HuH-7 (cell line): ENCODE measurements at regions not wholly inside any gene's neighbourhood (a gene's known extent, or its start where the extent isn't known, plus 50 kb on each side); places are given as distances from the start of the nearest gene placed in this dataset.
"Not testable (repeated sequence)": the region's sequence is repeated elsewhere in the genome, so short reads cannot be mapped to it uniquely, and the experiment has no call there.

ENCODE experiments used
- DNase-seq: peaks from one replicate; pipeline ENCODE4 v3.0.0; 2011; ENCODE audit warnings: low spot score

DNA sequence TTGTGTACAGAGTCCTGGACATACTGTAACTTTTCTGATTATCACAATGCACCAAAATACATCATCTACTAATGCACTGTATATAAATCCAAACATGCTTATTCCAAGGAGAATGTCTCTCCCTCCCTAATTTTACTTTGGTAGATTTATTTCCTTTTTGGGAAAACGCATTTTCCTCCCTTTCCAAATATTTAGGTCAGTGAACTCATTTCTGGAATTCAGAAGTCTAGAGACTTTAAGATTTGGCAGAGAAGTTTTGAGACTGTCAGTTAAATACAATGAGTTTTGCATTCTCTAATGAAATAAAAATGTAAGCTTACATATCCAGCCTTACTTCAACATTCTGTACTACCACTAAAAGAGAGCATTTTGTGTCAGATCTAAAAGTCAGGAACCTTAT is 165.8 kb upstream of the EDNRB start:
- no peak for DNase-seq

DNA sequence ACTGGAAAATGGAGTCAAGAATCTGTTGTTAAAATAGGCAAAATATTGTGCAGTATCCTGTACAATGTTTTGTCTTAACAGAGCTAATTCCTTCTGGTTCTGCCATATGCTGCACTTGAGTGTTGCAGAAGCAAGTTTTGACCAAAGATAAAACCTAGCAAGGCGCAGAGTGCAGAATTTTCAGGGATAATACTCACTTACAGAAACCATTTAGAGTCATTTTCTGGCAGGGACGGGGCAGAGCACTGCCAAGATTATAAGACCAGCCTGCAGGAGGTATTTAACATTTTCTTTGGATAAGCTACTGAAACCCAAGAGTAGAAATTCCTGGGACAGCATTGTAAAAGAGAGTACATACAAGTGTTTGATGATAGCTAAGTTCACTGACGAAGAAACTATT is 159.5 kb upstream of the EDNRB start:
- DNase-seq, result no peak

DNA sequence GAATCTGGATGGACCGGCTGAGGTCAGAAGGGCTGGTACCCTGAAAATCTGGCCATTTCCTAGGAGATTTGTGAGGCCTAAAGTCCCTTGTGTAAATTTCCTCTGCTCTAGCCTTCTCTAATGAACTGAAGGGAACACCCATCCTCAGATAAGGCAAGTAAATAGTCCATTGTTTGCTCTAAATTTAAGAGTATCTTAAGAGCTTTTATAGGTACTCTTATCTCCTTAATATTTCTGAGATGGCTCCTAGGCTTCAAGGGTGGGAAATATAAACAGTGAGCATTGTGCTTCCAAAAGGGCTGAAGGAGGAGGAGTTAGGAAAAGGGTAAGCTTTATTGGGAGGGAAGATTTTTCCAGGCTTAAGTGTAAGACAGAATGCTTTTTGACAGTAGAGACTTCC is 148.7 kb upstream of the EDNRB start:
- DNase-seq, result no peak

DNA sequence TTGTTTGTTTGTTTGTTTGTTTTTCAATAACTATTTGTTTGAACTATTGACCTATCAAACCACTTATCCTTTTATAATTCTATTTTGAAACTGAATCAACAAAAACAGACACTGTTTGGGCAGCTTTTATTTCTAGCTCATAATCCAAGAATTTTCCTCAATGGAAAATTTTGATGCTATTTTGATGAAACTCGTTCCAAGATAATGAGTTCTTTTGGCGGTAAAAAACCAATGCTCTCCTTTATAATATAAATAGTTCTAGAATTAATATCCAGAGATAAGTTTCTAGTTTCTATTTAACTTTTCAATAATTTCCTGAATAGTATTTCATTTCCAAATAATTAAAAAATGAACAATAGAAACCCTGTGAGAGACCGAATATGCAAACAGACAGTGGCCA is 146.5 kb upstream of the EDNRB start:
- DNase-seq, result no peak

DNA sequence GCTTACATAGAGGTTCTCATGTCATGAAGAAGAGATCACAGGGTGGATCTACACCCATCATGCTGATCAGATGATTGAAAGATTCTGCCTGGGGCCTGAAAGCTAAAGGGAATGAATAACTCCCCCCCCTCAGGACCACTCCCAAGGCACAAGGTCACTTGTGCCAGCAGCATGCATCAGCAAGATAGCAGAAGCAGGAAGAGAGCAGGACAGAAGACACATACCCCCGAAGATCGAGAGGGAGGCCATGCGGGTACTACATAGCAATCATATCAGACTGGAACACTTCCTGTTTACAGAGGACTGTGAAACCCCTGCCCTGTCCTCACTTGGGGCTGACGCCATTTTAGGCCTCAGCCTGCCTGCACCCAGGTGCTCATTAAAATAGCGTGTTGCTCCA is 143.2 kb upstream of the EDNRB start:
- DNase-seq, result no peak

DNA sequence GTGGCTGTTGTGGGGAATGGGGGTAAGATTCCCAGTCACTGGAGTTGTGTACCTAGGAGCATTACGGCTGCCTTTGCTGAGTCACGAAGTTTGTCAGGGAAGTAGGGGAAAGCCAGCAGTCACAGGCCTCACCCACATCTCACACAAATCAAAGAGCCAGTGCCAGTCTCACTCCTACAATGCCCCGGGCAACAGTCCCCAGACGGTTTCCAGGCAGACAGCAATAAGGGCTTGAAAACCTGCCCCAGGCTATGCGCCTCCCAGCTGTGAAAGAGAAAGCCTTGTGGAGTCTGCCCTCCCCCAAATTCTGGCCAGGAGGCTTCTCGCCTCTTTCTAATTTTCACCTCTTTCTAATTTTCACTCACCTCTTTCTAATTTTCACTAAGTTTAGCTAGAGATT is 142.3 kb upstream of the EDNRB start:
- DNase-seq, result no peak

DNA sequence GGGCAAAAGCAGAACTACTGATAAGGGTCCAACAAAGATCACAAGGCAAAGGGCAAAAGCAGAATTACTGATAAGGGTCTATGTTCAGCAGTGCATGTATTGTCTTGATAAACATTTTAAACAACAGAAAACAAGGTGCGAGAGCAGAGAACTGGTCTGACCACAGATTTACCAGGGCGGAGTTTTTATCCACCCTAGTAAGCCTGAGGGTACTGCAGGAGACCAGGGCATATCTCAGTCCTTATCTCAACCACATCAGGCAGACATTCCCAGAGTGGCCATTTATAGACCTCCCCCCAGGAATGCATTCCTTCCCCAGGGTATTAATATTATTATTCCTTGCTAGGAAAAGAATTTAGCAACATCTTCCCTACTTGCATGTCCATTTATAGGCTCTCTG is 138.2 kb upstream of the EDNRB start:
- DNase-seq, result not testable (repeated sequence)

DNA sequence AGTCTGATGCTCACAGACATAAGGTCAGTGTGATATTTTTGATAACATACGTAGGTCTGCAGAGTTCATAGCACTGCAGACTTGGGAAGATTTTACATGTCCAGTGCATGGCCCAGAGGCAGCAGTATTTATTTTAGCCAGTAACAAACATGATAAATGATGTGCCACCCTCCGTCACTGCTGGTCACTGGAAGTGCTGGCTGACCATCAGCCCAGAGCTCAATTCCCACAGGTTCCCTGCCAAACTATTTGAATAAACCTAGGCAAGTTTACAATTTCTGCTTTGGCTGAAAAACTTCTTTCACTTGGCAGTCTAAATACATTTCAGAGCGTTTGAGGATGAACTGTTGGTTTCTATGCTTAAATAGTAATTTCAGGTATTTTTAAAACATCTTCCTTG is 135.5 kb upstream of the EDNRB start:
- DNase-seq, result no peak

DNA sequence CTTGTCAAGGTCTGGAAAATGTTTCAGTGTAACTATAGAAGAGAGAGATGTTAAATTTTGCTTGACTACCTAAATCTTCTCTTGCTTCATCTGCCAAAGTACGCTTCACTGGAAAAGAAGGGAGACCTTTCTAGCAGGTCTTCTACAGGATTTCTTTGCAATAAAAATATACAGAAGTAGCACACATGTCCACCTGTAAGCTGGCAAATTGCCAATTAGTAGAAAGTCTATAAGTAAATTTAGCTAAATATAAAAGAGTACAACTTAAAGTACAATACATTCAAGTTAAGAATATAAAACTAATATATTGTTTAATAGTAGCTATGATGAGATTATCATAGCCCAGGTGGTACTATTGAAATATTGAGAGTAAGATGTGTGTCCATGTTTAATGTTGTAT is 128.5 kb upstream of the EDNRB start:
- no peak for DNase-seq

DNA sequence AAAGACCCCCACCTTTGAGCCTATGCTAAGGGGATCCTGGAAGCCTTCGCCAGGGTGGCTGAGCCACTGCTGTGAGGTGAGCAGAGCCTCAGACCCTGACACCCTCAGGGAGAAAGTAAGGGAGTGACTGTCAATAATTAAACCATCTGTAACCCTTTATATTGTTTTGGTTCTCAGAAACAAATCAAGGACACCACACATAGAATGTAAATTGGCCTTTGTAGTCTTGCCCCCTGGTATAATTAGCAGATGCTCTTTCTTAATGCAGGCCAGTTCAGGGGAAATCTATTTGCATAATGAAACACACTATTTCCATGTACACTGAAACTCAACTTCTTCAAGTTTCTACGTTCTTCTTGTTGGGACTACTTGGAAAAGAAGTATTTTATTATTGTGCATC is 127.7 kb upstream of the EDNRB start:
- no peak for DNase-seq

DNA sequence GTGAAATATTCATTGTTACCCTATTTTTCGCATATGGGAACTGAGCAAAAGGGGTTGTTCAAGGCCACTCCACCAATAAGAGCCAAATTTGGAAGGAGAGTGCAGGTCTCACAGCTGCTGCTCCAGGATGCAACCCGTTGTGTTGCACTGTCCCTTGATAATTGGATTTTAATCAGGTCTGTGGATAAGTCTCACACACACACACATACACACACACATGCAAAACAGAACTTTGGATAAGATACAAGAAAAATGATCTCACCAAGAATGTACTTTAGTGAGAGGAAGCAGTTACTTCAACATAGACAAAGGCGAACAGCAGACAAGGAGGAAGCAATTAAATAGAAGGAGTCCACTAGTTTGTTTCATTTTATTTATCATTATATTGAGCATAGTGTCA is 127.3 kb upstream of the EDNRB start:
- no peak for DNase-seq

DNA sequence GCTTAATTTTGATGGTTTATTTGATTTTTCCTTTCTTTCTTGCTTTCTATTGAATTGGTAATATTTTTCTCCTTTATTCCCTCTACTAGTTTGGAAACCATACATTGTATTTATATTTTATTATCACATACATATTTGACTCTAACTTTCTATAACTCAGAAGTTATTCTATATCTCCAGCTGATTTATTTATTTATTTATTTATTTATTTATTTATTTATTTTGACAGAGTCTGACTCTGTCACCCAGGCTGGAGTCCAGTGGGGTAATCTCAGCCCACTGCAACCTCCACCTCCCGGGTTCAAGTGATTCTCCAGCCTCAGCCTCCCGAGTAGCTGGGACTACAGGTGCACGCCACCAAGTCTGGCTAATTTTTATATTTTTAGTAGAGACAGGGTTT is 122.7 kb upstream of the EDNRB start:
- not testable (repeated sequence) for DNase-seq

DNA sequence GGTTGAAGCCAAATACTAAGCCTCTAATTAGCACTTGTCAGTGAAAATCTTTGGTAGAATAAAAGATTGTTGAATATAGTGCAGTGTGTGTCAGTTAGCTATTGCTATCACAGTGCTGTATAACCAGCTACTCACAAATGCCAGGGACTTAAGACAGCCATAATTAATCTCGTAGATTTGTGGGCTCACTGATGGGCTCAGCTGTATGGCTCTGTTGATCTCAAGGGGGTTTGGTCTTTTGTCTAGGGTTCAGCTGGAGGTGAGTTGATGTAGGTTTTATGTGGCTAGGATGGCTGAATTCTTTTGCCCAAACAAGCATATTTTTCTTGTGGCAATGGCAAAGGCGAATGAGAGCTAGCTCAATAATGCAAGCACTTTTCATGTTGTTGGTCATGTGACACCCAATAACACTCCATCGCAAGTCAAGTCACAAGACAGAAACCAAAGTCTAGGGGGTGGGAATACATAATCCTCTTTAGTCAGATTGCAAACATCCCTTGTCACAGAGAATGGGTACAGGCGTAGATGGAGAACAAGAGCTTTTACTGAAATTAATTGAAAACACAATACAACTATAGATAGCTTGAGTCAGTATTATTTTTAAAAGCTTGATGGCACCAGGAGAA is 121.7 kb upstream of the EDNRB start:
- DNase-seq, result no peak

DNA sequence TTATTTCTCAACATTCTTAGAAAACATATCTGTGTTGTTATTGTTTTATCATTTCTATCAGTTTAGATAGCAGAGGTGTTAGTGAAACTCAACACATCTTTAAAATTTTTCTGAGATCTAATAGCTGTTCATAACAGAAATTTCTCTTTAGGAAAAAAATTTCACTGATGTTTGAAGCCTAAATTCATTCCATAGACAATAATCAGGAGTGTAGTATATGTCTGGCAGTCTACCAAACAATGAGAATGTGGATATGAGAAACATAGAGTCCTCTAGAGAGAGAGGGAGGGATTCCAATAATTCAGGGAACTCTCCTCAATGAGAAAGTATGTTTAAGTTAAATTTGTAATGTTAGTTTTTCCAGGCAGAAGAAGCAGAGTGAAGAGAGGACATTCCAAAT is 118.2 kb upstream of the EDNRB start:
- no peak for DNase-seq

DNA sequence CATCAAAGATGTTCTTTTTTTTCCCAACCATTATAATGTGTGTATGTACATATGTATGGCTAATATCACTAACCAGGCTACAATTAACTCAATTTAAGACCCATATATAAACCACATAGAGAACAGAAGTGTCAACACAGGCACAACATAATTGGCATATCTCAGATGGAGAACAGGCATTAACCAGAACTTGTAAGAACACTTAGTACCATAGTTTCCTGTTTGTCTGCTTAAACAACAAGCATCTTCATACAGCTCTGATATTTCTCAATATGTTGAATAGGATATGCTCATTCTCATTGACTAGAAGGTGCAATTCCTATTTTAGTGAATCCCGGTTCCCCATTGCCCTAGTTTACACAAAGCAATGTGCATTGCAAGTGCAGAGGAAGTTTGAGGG is 116.9 kb upstream of the EDNRB start:
- DNase-seq, result no peak

DNA sequence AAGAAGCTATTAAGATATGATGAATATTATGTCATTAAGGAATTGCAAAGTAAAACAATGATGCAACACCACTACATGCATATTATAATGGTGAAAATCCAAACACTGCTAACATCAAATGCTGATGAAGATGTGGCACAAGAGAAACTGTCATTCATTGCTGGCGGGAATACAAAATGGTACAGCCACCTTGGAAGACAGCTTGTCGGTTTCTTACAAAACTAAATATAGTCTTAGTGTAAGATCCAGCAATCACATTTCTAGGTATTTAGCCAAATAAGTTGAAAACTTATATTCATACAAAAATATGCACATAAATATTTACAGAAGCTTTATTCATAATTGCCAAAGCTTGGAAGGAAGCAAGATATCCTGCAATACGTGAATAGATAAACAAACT is 114.9 kb upstream of the EDNRB start:
- DNase-seq, result no peak

DNA sequence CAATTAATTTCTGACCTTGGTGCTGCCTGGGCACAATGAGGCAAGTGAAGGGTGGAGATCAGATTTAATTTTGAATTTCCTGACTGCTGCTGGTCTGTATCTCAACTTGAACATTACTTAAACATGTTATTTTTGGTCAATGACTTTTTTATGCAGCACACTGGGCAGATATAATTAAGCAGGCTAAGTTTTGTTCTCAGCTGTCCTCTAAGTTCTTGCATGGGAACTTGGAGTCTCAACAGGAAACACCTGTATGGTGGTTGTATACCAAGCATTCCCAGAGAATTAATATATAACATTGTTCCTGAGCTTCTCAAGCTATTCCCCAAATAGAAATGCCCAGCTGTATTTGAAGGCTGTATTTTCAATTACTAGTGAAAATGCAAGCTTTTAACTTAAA is 113.5 kb upstream of the EDNRB start:
- DNase-seq, result no peak

DNA sequence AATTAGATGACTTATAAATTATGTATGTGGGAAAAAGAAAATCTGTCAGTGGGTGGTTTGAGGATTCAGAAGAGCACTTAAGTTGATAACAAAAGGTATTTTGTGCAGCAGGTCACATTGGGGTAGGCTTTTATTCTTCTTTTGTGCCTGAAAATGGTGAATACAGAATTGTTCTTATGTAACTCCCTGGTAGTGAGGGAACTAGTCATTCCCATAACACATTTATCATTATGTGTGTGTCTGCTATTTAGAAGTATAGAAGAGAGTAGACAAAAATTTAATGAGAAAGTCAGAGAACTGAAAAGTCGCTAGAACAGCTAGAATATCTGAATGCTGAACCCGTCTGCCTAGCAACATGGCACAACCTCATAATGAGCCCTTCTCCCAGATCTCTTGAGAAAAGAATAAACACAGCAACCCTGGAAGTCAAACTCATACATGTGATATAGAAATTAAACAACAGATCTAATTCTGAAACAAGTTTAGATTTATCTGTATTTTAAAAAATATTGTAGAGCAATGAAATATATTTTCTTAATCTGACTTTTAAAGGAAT is 111.8 kb upstream of the EDNRB start:
- DNase-seq, result no peak

DNA sequence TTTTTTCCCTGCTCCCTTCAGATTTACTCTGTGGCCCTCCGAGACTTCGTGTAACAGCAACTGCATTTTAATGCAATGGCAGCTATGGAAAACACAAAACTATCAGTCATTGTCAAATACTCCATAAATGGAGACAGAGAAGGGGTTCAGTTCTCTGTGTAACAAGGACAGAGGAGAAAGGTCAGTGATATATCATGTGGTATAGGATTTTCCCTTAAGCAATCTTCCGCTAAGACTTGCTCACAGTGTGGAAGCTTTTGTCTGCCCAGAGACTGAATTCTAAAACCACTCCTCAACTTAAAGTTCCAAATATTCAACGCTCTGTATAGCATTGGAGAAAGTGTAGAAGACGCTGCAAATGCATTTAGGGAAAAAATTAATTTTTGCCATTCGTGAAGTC is 111.3 kb upstream of the EDNRB start:
- DNase-seq, result no peak

DNA sequence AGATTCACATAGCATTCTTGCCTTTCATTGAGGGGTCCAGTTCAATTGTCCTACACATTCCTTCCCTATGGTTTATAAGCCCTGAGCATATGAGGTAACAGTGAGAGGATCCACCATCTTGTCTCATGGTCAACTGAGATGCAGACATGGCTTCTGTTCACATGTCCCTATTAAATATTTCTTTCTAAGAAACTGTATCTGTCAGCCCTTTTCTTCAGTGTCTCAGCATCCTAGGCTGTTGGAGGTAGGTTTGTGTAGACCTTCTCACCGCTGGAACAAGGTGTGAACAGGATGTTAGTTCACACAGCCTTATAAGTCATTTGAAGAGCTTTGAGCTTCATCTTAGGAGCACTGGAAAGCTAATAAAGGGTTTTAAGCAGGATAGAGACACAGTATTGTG is 110.3 kb upstream of the EDNRB start:
- no peak for DNase-seq

DNA sequence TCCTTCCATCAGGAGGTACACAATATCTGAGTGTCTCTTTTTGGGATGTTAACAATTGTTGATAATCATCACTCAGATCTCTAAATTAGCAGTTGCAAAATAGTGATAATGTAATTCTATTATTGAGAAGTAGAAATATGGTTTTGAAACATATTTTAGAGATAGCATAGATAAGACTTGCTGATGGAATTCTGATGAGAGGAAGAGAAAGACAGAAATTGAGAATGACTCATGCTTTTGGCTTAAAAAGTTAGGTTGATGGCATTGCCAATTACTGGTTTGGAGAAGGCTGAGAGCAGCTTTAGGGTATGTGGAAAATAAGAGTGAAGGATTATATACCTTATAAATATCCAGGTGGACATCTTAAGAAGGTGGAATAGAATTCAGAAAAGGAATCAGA is 106.4 kb upstream of the EDNRB start:
- DNase-seq, result no peak

DNA sequence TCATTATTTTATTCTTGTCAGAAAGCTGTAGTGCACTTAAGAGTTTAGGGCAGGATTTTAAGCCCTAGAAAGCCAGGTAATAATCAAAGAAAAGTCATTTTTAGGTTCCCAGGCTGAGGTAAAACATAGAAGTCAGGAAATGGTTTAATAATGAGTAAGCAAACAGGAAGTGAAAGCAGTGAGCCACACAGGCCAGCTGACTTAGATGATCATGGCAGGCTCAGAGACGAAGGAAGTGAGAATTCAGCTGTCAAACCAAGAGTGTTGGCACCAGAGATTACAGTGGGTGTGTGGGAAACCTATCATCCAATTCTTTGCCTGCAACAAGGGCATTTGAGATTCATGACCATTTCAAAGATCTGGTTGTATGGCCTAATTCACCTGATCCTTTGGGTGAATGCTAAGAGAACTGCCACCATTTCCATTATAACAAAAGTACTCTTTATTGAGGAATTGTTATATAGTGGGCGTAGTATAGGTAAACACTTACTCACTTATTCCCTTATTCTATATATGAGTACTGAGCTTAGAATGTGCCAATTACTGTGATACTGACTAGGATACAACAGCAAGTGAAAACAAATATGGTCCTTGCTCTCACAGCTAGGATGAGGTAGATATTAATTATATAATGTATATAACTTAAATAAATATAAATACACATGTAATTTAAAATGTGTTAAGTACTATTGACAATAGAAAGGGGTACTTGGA is 103.7 kb upstream of the EDNRB start:
- DNase-seq, result no peak

DNA sequence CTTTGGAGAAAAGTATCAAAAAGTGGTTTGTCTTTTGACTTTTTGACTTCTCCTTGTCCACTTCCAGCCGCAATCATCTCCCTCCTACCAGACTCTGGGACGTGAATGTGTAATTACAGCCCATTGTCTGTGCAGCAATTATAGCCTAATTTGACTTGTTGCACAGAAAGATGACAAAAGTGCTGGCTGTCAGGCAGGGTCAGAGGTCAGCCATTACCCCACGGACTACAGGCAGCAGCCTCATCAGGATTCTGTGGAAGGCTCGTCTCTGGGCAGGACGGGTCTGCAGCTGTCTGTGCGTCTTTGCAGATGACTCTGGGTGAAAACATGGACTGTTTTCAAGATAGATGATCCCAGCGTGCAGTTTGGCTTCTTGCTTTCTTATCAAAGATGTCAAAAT is 102.2 kb upstream of the EDNRB start:
- DNase-seq, result no peak

DNA sequence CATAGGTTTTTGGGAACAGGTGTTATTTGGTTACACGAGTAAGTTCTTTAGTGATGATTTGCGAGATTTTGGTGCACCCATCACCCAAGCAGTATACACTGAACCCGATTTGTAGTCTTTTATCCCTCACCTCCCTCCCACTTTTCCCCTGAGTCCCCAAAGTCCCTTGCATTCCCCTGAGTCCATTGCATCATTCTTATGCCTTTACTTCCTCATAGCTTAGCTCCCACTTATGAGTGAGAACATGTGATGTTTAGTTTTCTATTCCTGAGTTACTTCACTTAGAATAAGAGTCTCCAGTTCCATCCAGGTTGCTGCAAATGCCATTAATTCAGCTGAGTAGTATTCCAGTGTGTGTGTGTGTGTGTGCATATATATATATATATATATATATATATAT is 97.2 kb upstream of the EDNRB start:
- DNase-seq, result no peak
